ENCODE measurements at regions not wholly inside any gene's neighbourhood (a gene's known extent, or its start where the extent isn't known, plus 50 kb on each side); places are given as distances from the start of the nearest gene placed in this dataset.

GRCh38 chr3:154933581-154933980 lies 146.5 kb upstream of the MME start:
- H3K4me3 Mint-ChIP-seq = no peak overlapping the region
- no peaks in the 10 kb centered on the region; the same call in 1 of the 2 replicates for H3K27me3 Mint-ChIP-seq (ENCODE audit: insufficient read depth)
- H3K36me3 Mint-ChIP-seq (ENCODE audit: low read depth) = no peaks in the 10 kb centered on the region
- no peak for DNase-seq
- H3K4me1 Mint-ChIP-seq (ENCODE audit: low read depth) = peaks cover 47% of the 10 kb centered on the region
- TF ChIP-seq CTCF (IDR thresholded peaks at IDR 0.05) = no peak
- no peaks in the 10 kb centered on the region for H3K9me3 Mint-ChIP-seq
- no peak overlapping the region for H3K27ac Mint-ChIP-seq

GRCh38 chr3:154932633-154933032 lies 147.5 kb upstream of the MME start:
- peaks cover 47% of the 10 kb centered on the region for H3K4me1 Mint-ChIP-seq (ENCODE audit: low read depth)
- TF ChIP-seq CTCF (IDR thresholded peaks at IDR 0.05) = no peak
- H3K4me3 Mint-ChIP-seq = no peak overlapping the region
- no peaks in the 10 kb centered on the region; the same call in 1 of the 2 replicates for H3K27me3 Mint-ChIP-seq (ENCODE audit: insufficient read depth)
- no peak overlapping the region for H3K27ac Mint-ChIP-seq
- no peaks in the 10 kb centered on the region for H3K9me3 Mint-ChIP-seq
- no peaks in the 10 kb centered on the region for H3K36me3 Mint-ChIP-seq (ENCODE audit: low read depth)
- DNase-seq = no peak

GRCh38 chr3:154931484-154931883 lies 148.6 kb upstream of the MME start:
- peak; percentile 44 for DNase-seq
- H3K27me3 Mint-ChIP-seq (ENCODE audit: insufficient read depth) = no peaks in the 10 kb centered on the region
- no peaks in the 10 kb centered on the region for H3K36me3 Mint-ChIP-seq (ENCODE audit: low read depth)
- peaks cover 57% of the 10 kb centered on the region for H3K4me1 Mint-ChIP-seq (ENCODE audit: low read depth)
- H3K9me3 Mint-ChIP-seq = no peaks in the 10 kb centered on the region
- peak overlapping the region; percentile 20; the same call in 1 of the 2 replicates for H3K27ac Mint-ChIP-seq
- no peak for TF ChIP-seq CTCF (IDR thresholded peaks at IDR 0.05)
- H3K4me3 Mint-ChIP-seq = no peak overlapping the region

GRCh38 chr3:154926721-154927120 lies 153.4 kb upstream of the MME start:
- Mint-ChIP-seq H3K9me3 (no peaks in the 10 kb centered on the region), H3K36me3 (ENCODE audit: low read depth) (no peaks in the 10 kb centered on the region), H3K27ac (no peak overlapping the region), H3K4me3 (no peak overlapping the region), H3K27me3 (ENCODE audit: insufficient read depth) (no peaks in the 10 kb centered on the region), H3K4me1 (ENCODE audit: low read depth) (peaks cover 26% of the 10 kb centered on the region)
- TF ChIP-seq CTCF (IDR thresholded peaks at IDR 0.05) = no peak
- no peak for DNase-seq

- H3K9me3 Mint-ChIP-seq = no peaks in the 10 kb centered on the region
- TF ChIP-seq CTCF (IDR thresholded peaks at IDR 0.05) = no peak
- no peak for DNase-seq
- no peaks in the 10 kb centered on the region for H3K4me1 Mint-ChIP-seq (ENCODE audit: low read depth)
- no peak overlapping the region for H3K4me3 Mint-ChIP-seq
- H3K27me3 Mint-ChIP-seq (ENCODE audit: insufficient read depth) = no peaks in the 10 kb centered on the region
- H3K27ac Mint-ChIP-seq = no peak overlapping the region
- no peaks in the 10 kb centered on the region for H3K36me3 Mint-ChIP-seq (ENCODE audit: low read depth)
Observed at GRCh38 chr3:154921351-154921750, 158.8 kb upstream of the MME start.

GRCh38 chr3:154919226-154919625 lies 160.9 kb upstream of the MME start:
- H3K27me3 Mint-ChIP-seq (ENCODE audit: insufficient read depth) = no peaks in the 10 kb centered on the region
- H3K27ac Mint-ChIP-seq = no peak overlapping the region
- no peaks in the 10 kb centered on the region for H3K4me1 Mint-ChIP-seq (ENCODE audit: low read depth)
- H3K9me3 Mint-ChIP-seq = no peaks in the 10 kb centered on the region
- no peak for TF ChIP-seq CTCF (IDR thresholded peaks at IDR 0.05)
- no peaks in the 10 kb centered on the region for H3K36me3 Mint-ChIP-seq (ENCODE audit: low read depth)
- no peak for DNase-seq
- no peak overlapping the region for H3K4me3 Mint-ChIP-seq

All from HFFc6 (cell line).